ENCODE measurements at regions not wholly inside any gene's neighbourhood (a gene's known extent, or its start where the extent isn't known, plus 50 kb on each side); places are given as distances from the start of the nearest gene placed in this dataset.

DNA sequence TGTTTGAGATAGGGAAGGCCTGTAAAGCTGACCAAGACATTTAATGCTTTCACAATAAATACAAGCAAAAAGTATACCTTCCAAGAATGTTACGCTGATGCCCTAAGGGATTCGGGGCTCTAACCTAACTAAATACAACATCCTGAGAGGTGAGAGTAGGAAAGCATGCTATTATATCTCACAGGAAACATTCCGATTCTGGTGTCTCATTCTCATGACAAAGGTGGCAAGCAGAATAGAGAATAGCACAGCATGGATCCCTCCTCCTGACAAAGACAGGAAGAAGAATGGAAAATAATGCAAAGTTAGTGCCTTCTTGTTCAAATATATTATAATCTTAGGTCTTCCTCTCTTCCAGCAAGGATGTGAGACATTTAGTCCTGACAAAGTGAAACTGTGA, 504.3 kb downstream of the TFEC start:
- H3K4me1 ChIP-seq (ENCODE audit: control insufficient read depth, low read depth, low read length), result no peaks in the 10 kb centered on the region
- H3K4me2 ChIP-seq (ENCODE audit: low read length), result no peak overlapping the region
- no peaks in the 10 kb centered on the region for H3K79me1 ChIP-seq (ENCODE audit: low read length)
- H4K5ac ChIP-seq (ENCODE audit: low read length), result no peak overlapping the region
- no peaks in the 10 kb centered on the region for H3K36me3 ChIP-seq (ENCODE audit: control insufficient read depth, insufficient read depth, low read length)
- no peak overlapping the region for H2BK15ac ChIP-seq (replicated peaks; ENCODE audit: low read depth)
- H3K4ac ChIP-seq (ENCODE audit: low read depth, low read length), result no peak overlapping the region
- no peak overlapping the region for H2AK5ac ChIP-seq (ENCODE audit: low read length)
- peak; percentile 82 for DNase-seq
- no peak overlapping the region for H3K56ac ChIP-seq (ENCODE audit: low read length)
- H3K18ac ChIP-seq (ENCODE audit: low read length), result no peak overlapping the region
- H3K23ac ChIP-seq (ENCODE audit: low read length), result no peak overlapping the region
- no peaks in the 10 kb centered on the region for H3K27me3 ChIP-seq (ENCODE audit: insufficient read depth, low read length, poor library complexity)
- H2BK120ac ChIP-seq (ENCODE audit: low read depth, low read length), result no peak overlapping the region
- no CpG with 5 or more reads among the region's 3 CpGs for WGBS (ENCODE audit: extremely low coverage, insufficient coverage, low lambda C conversion rate)
- H3K4me3 ChIP-seq (ENCODE audit: low read length), result no peak overlapping the region
- H2BK5ac ChIP-seq (ENCODE audit: low read length), result no peak overlapping the region
- H3K79me2 ChIP-seq (ENCODE audit: control insufficient read depth, insufficient read depth, low read length), result no peaks in the 10 kb centered on the region
- H4K8ac ChIP-seq (ENCODE audit: low read depth, low read length), result no peak overlapping the region
- H3K27ac ChIP-seq (ENCODE audit: low read depth, low read length), result no peak overlapping the region
- H3K9ac ChIP-seq (ENCODE audit: low read length), result no peak overlapping the region

DNA sequence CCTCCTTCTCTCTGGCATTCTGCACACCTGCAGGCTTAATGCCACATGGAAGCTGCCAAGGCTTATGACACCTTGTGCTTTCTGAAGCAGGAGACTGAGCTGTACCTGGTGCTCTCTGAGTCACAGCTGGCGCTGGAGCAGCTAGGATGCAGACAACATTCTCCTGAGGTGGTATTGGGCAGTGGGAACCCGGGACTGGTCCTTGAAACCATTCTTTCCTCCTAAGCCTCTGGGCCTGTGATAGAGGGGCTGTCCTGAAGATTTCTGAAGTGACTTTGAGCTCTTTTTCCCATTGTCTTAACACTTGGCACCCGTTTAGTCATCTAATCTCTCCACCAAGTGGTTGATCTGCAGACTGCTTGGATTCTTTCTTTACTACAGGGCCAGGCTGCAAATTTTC, 508.4 kb downstream of the TFEC start:
- no peaks in the 10 kb centered on the region for H3K79me2 ChIP-seq (ENCODE audit: control insufficient read depth, insufficient read depth, low read length)

GRCh38 chr7:115516341-115516740, 514.2 kb downstream of the TFEC start:
- DNase-seq, result no peak

More for the DNA sequence above, 508.4 kb downstream of the TFEC start:
- H3K23ac ChIP-seq (ENCODE audit: low read length), result no peak overlapping the region
- H3K79me1 ChIP-seq (ENCODE audit: low read length), result no peaks in the 10 kb centered on the region
- no peak overlapping the region for H3K4me3 ChIP-seq (ENCODE audit: low read length)
- no peak overlapping the region for H4K5ac ChIP-seq (ENCODE audit: low read length)
- WGBS (ENCODE audit: extremely low coverage, insufficient coverage, low lambda C conversion rate), result no CpG with 5 or more reads among the region's 3 CpGs
- no peak overlapping the region for H3K18ac ChIP-seq (ENCODE audit: low read length)
- no peaks in the 10 kb centered on the region for H3K36me3 ChIP-seq (ENCODE audit: control insufficient read depth, insufficient read depth, low read length)
- no peak overlapping the region for H4K8ac ChIP-seq (ENCODE audit: low read depth, low read length)
- no peak overlapping the region for H2BK5ac ChIP-seq (ENCODE audit: low read length)
- H3K27ac ChIP-seq (ENCODE audit: low read depth, low read length), result no peak overlapping the region
- no peak overlapping the region for H2BK15ac ChIP-seq (replicated peaks; ENCODE audit: low read depth)
- no peak overlapping the region for H3K4ac ChIP-seq (ENCODE audit: low read depth, low read length)
- H3K4me1 ChIP-seq (ENCODE audit: control insufficient read depth, low read depth, low read length), result no peaks in the 10 kb centered on the region
- H3K9ac ChIP-seq (ENCODE audit: low read length), result no peak overlapping the region
- no peak overlapping the region for H2AK5ac ChIP-seq (ENCODE audit: low read length)
- no peak overlapping the region for H2BK120ac ChIP-seq (ENCODE audit: low read depth, low read length)
- no peaks in the 10 kb centered on the region for H3K27me3 ChIP-seq (ENCODE audit: insufficient read depth, low read length, poor library complexity)
- H3K56ac ChIP-seq (ENCODE audit: low read length), result no peak overlapping the region
- H3K4me2 ChIP-seq (ENCODE audit: low read length), result no peak overlapping the region
- DNase-seq, result peak; percentile 30

DNA sequence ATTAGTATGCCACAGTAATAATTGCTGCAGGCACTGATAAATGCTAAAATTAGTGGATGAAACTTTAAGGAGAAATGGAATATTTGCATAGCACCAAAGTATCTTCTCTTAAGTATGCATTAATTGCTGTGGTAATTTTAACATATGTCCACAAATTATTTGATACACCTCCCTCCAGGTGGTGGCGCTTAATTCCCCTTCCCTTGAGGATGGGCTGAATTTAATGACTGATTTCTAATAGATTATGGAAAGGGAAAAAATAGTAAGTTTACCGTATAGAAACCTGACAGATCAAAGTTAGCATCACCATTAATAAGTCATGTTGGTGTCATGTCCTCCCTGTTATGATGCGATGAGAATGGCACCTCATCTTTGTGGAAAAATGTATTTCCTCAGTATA, 519.2 kb downstream of the TFEC start:
- no peak overlapping the region for H3K23ac ChIP-seq (ENCODE audit: low read length)
- H3K18ac ChIP-seq (ENCODE audit: low read length), result no peak overlapping the region
- no peak overlapping the region for H3K56ac ChIP-seq (ENCODE audit: low read length)
- no peak overlapping the region for H3K9ac ChIP-seq (ENCODE audit: low read length)
- H3K4me3 ChIP-seq (ENCODE audit: low read length), result no peak overlapping the region
- DNase-seq, result no peak
- H2BK15ac ChIP-seq (replicated peaks; ENCODE audit: low read depth), result no peak overlapping the region
- H2AK5ac ChIP-seq (ENCODE audit: low read length), result no peak overlapping the region
- no peaks in the 10 kb centered on the region for H3K79me1 ChIP-seq (ENCODE audit: low read length)
- no peak overlapping the region for H4K5ac ChIP-seq (ENCODE audit: low read length)
- H4K8ac ChIP-seq (ENCODE audit: low read depth, low read length), result no peak overlapping the region
- H3K4me1 ChIP-seq (ENCODE audit: control insufficient read depth, low read depth, low read length), result no peaks in the 10 kb centered on the region
- no peaks in the 10 kb centered on the region for H3K79me2 ChIP-seq (ENCODE audit: control insufficient read depth, insufficient read depth, low read length)
- H3K27ac ChIP-seq (ENCODE audit: low read depth, low read length), result no peak overlapping the region
- no CpG with 5 or more reads among the region's 3 CpGs for WGBS (ENCODE audit: extremely low coverage, insufficient coverage, low lambda C conversion rate)
- H2BK120ac ChIP-seq (ENCODE audit: low read depth, low read length), result no peak overlapping the region
- no peaks in the 10 kb centered on the region for H3K27me3 ChIP-seq (ENCODE audit: insufficient read depth, low read length, poor library complexity)
- H3K4me2 ChIP-seq (ENCODE audit: low read length), result no peak overlapping the region
- no peak overlapping the region for H2BK5ac ChIP-seq (ENCODE audit: low read length)
- no peaks in the 10 kb centered on the region for H3K36me3 ChIP-seq (ENCODE audit: control insufficient read depth, insufficient read depth, low read length)
- no peak overlapping the region for H3K4ac ChIP-seq (ENCODE audit: low read depth, low read length)

More at GRCh38 chr7:115516341-115516740, 514.2 kb downstream of the TFEC start:
- Histone ChIP-seq H3K9ac (ENCODE audit: low read length) (no peak overlapping the region), H3K23ac (ENCODE audit: low read length) (no peak overlapping the region), H3K79me2 (ENCODE audit: control insufficient read depth, insufficient read depth, low read length) (no peaks in the 10 kb centered on the region), H2BK5ac (ENCODE audit: low read length) (no peak overlapping the region), H3K27ac (ENCODE audit: low read depth, low read length) (no peak overlapping the region), H2AK5ac (ENCODE audit: low read length) (no peak overlapping the region), H3K4ac (ENCODE audit: low read depth, low read length) (no peak overlapping the region), H3K4me2 (ENCODE audit: low read length) (no peak overlapping the region), H3K36me3 (ENCODE audit: control insufficient read depth, insufficient read depth, low read length) (no peaks in the 10 kb centered on the region), H3K79me1 (ENCODE audit: low read length) (no peaks in the 10 kb centered on the region), H3K4me1 (ENCODE audit: control insufficient read depth, low read depth, low read length) (no peaks in the 10 kb centered on the region), H2BK15ac (replicated peaks; ENCODE audit: low read depth) (no peak overlapping the region), H3K27me3 (ENCODE audit: insufficient read depth, low read length, poor library complexity) (no peaks in the 10 kb centered on the region), H3K56ac (ENCODE audit: low read length) (no peak overlapping the region), H3K18ac (ENCODE audit: low read length) (no peak overlapping the region), H4K8ac (ENCODE audit: low read depth, low read length) (no peak overlapping the region), H4K5ac (ENCODE audit: low read length) (no peak overlapping the region), H3K4me3 (ENCODE audit: low read length) (no peak overlapping the region), H2BK120ac (ENCODE audit: low read depth, low read length) (no peak overlapping the region)
- WGBS (ENCODE audit: extremely low coverage, insufficient coverage, low lambda C conversion rate), result no CpG with 5 or more reads among the region's 2 CpGs

DNA sequence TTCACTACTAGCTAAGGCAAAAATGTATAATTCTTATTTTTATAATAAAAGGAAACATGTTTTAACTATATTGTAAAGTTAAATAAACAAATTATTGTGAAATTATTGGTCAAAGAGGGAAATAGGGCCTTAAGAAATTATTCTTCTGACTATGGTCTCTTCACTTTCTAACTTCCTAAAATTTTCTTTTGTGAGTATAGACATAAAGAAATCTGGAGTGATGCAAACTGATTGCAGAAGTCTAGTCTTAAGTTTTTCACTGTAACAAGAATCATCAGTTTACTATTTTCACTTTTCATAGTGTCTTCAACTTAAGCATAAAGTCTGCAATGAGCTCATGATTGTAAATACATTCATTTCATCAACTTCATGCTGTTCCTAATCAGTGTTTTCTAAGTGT, 525.4 kb downstream of the TFEC start:
- H3K79me1 ChIP-seq (ENCODE audit: low read length), result no peaks in the 10 kb centered on the region
- H2BK15ac ChIP-seq (replicated peaks; ENCODE audit: low read depth), result no peak overlapping the region
- H3K27ac ChIP-seq (ENCODE audit: low read depth, low read length), result no peak overlapping the region
- no peaks in the 10 kb centered on the region for H3K27me3 ChIP-seq (ENCODE audit: insufficient read depth, low read length, poor library complexity)
- no peak overlapping the region for H3K18ac ChIP-seq (ENCODE audit: low read length)
- H2BK120ac ChIP-seq (ENCODE audit: low read depth, low read length), result no peak overlapping the region
- H3K4me3 ChIP-seq (ENCODE audit: low read length), result no peak overlapping the region
- no peak overlapping the region for H3K4me2 ChIP-seq (ENCODE audit: low read length)
- no peak overlapping the region for H3K56ac ChIP-seq (ENCODE audit: low read length)
- H3K79me2 ChIP-seq (ENCODE audit: control insufficient read depth, insufficient read depth, low read length), result no peaks in the 10 kb centered on the region
- no peak overlapping the region for H4K5ac ChIP-seq (ENCODE audit: low read length)
- no peak overlapping the region for H3K9ac ChIP-seq (ENCODE audit: low read length)
- no peaks in the 10 kb centered on the region for H3K36me3 ChIP-seq (ENCODE audit: control insufficient read depth, insufficient read depth, low read length)
- H4K8ac ChIP-seq (ENCODE audit: low read depth, low read length), result no peak overlapping the region
- no peak overlapping the region for H3K4ac ChIP-seq (ENCODE audit: low read depth, low read length)
- H3K4me1 ChIP-seq (ENCODE audit: control insufficient read depth, low read depth, low read length), result no peaks in the 10 kb centered on the region
- no peak overlapping the region for H2BK5ac ChIP-seq (ENCODE audit: low read length)
- no peak overlapping the region for H2AK5ac ChIP-seq (ENCODE audit: low read length)
- DNase-seq, result no peak
- no peak overlapping the region for H3K23ac ChIP-seq (ENCODE audit: low read length)

- Histone ChIP-seq H3K56ac (ENCODE audit: low read length) (no peak overlapping the region), H2BK15ac (replicated peaks; ENCODE audit: low read depth) (no peak overlapping the region), H2BK120ac (ENCODE audit: low read depth, low read length) (no peak overlapping the region), H3K27ac (ENCODE audit: low read depth, low read length) (no peak overlapping the region), H3K18ac (ENCODE audit: low read length) (no peak overlapping the region), H3K36me3 (ENCODE audit: control insufficient read depth, insufficient read depth, low read length) (no peaks in the 10 kb centered on the region), H3K27me3 (ENCODE audit: insufficient read depth, low read length, poor library complexity) (no peaks in the 10 kb centered on the region), H3K4ac (ENCODE audit: low read depth, low read length) (no peak overlapping the region), H3K79me2 (ENCODE audit: control insufficient read depth, insufficient read depth, low read length) (no peaks in the 10 kb centered on the region), H4K5ac (ENCODE audit: low read length) (no peak overlapping the region), H3K4me3 (ENCODE audit: low read length) (no peak overlapping the region), H3K4me2 (ENCODE audit: low read length) (no peak overlapping the region), H2AK5ac (ENCODE audit: low read length) (no peak overlapping the region), H3K79me1 (ENCODE audit: low read length) (no peaks in the 10 kb centered on the region), H3K23ac (ENCODE audit: low read length) (no peak overlapping the region), H4K8ac (ENCODE audit: low read depth, low read length) (no peak overlapping the region), H2BK5ac (ENCODE audit: low read length) (no peak overlapping the region), H3K9ac (ENCODE audit: low read length) (no peak overlapping the region), H3K4me1 (ENCODE audit: control insufficient read depth, low read depth, low read length) (no peaks in the 10 kb centered on the region)
- WGBS (ENCODE audit: extremely low coverage, insufficient coverage, low lambda C conversion rate), result no CpG with 5 or more reads among the region's 3 CpGs
- DNase-seq, result no peak
Observed at GRCh38 chr7:115499956-115500355, 530.6 kb downstream of the TFEC start.

All from mesendoderm (in vitro differentiated cells).